RWPE1 (cell line): ENCODE measurements at regions not wholly inside any gene's neighbourhood (a gene's known extent, or its start where the extent isn't known, plus 50 kb on each side); places are given as distances from the start of the nearest gene placed in this dataset.

ENCODE experiments used
- CTCF ChIA-PET: fragments of 350-600 bp; sonication (Branson Sonifier 250); formaldehyde crosslinking; extraction: SDS; loops from one replicate; lab custom pipeline; 2021; lab: Yijun Ruan, JAX
- POLR2A ChIA-PET: fragments of 400-600 bp; formaldehyde crosslinking; extraction: SDS; loops from one replicate; lab custom pipeline; 2020; ENCODE audit warnings: antibody characterized with exemption; ENCODE audit not compliant: low non-redundant PET; lab: Yijun Ruan, JAX
- DNase-seq: peaks from one replicate; pipeline ENCODE4 v3.0.0; 2012; ENCODE audit warnings: low spot score
- H3K27ac ChIP-seq: fragments of 450-650 bp; 2 replicates; pipeline ENCODE4 v1.5.1; 2017
- TF ChIP-seq, protein P1 (sequence below): fragments of 450-650 bp; conservative IDR thresholded peaks from 2 replicates; pipeline ENCODE4 v1.5.1; 2017; ENCODE audit warnings: low read depth, mild to moderate bottlenecking

DNA sequence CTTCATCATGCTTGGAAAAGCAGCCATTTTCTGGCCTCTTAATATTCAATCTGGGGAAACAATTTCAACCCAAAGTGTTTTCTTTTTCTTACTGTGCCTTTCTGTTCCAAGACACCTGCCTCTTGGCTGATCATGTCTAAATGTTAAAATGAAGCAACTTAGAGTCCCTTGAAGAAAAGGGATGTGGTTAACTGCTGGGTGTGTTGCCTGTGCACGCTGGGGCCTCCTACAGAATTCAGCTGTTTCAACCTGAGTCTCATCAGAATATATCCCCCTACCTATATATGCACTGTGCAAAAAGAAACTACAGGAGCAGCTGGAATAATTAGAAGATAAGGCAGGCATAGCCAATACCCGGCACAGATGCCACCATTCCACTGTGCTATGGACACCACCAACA lies 222.0 kb downstream of the OMA1 start:
- POLR2A ChIA-PET = no interaction called here
- no peak for DNase-seq
- H3K27ac ChIP-seq = no peak overlapping the region
- CTCF ChIA-PET = interaction anchor here (1.6 kb wide), 1 partner anchor 15 kb away, joined by 3 read pairs; no protein-coding TSS in a partner anchor
- TF ChIP-seq, protein P1, sequence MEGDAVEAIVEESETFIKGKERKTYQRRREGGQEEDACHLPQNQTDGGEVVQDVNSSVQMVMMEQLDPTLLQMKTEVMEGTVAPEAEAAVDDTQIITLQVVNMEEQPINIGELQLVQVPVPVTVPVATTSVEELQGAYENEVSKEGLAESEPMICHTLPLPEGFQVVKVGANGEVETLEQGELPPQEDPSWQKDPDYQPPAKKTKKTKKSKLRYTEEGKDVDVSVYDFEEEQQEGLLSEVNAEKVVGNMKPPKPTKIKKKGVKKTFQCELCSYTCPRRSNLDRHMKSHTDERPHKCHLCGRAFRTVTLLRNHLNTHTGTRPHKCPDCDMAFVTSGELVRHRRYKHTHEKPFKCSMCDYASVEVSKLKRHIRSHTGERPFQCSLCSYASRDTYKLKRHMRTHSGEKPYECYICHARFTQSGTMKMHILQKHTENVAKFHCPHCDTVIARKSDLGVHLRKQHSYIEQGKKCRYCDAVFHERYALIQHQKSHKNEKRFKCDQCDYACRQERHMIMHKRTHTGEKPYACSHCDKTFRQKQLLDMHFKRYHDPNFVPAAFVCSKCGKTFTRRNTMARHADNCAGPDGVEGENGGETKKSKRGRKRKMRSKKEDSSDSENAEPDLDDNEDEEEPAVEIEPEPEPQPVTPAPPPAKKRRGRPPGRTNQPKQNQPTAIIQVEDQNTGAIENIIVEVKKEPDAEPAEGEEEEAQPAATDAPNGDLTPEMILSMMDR = no peak

DNA sequence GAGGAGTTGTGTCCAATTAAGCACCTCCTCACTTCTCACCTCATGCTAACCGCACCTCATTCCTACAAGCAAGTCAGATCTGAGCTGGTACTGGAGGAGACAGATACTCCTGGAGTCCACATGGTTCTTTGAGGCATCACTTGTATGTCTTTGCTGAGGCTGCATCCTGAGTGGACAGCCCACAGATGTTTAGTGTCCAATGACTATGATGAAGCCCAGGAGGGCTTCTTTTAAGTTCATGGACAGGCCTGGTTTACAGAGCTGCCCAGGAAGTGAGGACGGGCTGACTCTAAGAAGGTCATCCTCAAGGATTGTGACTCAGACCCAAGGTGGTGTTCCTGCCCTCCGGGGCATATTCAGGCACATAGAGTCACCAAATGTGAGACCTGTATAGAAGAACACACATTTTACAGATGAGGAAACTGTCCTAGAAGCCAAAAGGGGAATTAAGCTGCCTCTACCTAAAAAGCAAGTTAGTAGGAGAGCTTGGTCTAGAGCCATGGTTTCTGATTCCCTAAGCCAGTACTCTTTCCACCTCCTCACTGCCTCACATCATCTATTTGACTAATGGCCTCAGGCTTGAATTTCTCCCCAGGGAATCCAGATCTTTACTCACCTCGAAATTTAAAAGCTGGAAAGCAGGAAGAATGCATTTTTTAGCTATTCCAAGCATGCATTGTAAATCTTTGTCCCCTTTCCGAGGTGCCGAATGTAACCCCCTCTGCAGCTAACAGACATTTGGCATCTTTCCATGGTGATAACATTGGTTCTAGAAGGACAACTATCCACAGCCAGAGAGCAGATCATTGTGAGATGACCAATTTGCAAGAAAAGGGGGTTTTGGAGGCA lies 228.1 kb downstream of the OMA1 start:
- TF ChIP-seq, protein P1 = no peak
- ChIA-PET CTCF (interaction anchor here (0.5 kb wide), 1 partner anchor 30 kb away, joined by 5 read pairs; no protein-coding TSS in a partner anchor), POLR2A (no interaction called here)
- no peak overlapping the region for H3K27ac ChIP-seq
- no peak for DNase-seq

DNA sequence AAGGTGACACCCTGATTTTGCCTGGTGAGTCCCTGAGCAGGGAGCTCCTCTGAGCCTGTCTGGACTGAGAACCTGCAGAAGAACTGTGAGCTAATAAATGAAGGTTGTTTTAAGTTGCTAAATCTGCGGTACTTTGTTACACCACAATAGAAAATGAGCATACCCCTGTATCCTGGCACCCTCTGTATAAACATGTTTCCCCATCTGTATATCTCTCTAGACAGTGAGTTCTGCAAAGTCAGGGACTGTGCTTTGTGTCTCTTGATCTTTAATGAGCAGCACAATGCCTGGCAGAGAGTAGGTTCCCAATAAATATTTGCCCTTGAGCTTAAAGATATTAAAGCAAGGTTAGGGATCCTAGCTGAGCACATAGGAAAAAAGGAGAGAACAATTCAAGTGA lies 228.8 kb downstream of the OMA1 start:
- TF ChIP-seq, protein P1 = no peak
- POLR2A ChIA-PET = no interaction called here
- CTCF ChIA-PET = no interaction called here
- no peak overlapping the region for H3K27ac ChIP-seq
- no peak for DNase-seq

DNA sequence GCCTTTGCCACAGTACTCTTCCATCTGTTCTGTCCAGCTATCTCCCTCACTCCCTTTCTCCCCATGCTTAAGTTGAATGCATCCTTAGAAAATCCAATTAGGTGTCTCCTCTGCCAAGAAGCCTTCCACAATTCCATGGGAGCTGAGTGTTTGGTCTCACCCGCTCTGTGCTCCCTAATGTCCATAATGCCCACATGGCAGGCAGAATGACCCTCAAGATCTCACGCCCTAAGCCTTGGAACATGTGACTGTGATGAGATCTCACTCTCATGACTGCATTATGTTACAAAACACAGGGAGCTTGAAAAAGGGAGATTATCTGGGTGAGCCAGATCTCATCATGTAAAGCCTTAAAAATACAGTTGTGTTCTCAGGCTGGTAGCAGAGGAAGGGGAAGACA lies 229.4 kb downstream of the OMA1 start:
- DNase-seq = no peak
- TF ChIP-seq, protein P1 = no peak
- POLR2A ChIA-PET = no interaction called here
- CTCF ChIA-PET = interaction anchor here (0.7 kb wide), 1 partner anchor 1129 kb away, joined by 3 read pairs; no protein-coding TSS in a partner anchor
- H3K27ac ChIP-seq = no peak overlapping the region

DNA sequence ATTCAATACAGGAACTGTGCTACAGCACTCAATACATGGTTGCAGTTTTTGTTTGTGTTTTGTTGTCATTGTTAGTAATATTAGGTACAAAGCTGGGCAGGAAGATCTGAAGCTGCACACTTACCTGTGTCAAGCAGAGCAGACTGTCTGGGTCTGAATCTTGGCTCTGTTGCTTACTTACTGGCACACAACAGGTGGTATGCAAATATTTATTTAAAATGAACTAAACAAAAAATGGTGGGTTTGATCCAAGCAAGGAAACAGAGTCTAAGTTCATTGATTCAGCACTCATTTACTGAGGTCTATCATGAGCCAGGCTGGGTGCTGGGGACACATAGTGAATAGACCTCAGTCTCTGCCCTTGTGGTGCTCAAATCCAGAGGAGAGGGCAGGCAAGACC lies 230.4 kb downstream of the OMA1 start:
- TF ChIP-seq, protein P1 = no peak
- no peak overlapping the region for H3K27ac ChIP-seq
- ChIA-PET CTCF (interaction anchor here (0.6 kb wide), 1 partner anchor 17 kb away, joined by 3 read pairs; no protein-coding TSS in a partner anchor), POLR2A (no interaction called here)
- DNase-seq = no peak

DNA sequence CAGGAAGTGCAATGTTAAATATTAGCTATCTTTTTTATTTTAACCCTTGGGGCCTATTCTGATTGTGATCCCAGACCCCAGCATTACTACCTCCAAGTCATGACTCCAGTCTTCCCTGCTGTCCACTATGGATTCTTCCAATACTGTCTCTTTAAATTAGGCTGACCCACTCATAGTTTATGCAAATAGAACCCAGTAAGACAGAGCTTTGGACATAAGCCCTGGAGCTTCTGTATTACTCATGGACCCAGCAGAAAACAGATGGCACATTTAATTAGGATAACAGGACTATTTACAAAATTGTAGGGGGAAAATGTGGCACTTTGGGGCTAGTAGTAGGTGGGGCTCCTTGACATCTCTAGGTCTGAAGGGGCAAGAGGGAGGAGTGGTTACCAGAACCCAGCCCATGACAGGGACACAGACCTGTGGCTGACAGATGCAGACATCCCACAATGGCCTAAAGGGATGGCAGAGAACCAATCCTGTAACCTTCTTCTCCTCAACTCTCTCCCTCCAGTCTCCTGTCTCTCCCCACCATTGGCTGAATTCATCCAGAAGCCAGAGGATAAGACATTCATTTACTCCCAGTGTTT lies 233.5 kb downstream of the OMA1 start:
- CTCF ChIA-PET = interaction anchor here (0.6 kb wide), 1 partner anchor 52 kb away, joined by 3 read pairs; no protein-coding TSS in a partner anchor
- POLR2A ChIA-PET = no interaction called here
- TF ChIP-seq, protein P1 = no peak
- DNase-seq = no peak
- H3K27ac ChIP-seq = no peak overlapping the region
